HG02763 (cell line): ENCODE measurements at regions not wholly inside any gene's neighbourhood (a gene's known extent, or its start where the extent isn't known, plus 50 kb on each side); places are given as distances from the start of the nearest gene placed in this dataset.
"Not testable (repeated sequence)": the region's sequence is repeated elsewhere in the genome, so short reads cannot be mapped to it uniquely, and the experiment has no call there.

Source experiments
- ATAC-seq: cut with Tn5 transposase; IDR thresholded peaks from one replicate; pipeline ENCODE4 v1.9.1; 2021; ENCODE audit warnings: mild to moderate bottlenecking, moderate library complexity; ENCODE audit not compliant: unreplicated experiment

DNA sequence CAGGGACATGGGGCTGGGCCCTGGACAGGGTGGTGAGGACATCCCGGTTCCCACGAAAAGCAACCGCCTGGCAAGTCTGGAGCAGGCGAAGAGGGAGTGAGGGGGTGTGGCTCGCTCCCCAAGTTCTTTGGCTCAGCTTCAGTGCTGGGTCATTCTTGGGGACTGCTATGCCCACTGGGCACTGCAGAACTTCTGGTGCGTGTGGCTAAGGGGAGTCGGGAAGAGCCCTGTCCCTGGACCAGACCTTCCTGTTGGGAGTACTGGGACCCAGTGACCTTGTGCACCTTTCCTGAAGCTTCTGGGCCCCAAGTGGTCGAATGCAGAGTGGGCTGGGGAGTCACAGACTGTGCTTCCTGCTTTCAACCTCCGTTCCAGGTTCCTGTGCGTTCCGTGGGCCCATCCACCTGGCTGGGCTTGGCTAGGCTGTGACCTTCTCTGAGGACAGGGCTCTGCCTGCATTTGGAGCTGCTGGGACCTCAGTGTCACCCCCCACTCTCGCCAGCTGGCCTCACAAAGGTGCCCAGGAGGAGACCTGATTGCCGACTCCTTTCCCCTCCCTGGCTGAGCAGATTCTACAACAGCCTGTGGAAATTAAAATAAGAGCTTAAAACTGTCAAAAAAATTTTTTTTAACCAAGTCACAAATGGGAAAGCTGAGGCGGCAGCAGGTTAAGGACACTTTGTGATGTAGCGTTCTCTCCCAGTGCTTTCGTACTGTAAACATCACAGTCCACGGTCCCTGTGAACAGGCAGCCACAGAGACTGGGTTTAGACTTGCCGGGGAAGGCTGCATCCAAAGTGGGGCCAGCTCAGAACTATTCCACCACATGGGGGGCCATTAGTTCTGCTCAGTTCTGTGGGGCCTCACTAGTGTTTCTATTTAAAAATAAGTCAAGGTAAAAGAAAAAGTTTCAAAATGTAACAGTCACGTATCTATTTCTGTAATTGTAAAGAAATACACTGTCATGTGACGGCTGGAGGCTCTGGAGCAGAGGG is 63.8 kb upstream of the WNT7B start:
- no peak for ATAC-seq

DNA sequence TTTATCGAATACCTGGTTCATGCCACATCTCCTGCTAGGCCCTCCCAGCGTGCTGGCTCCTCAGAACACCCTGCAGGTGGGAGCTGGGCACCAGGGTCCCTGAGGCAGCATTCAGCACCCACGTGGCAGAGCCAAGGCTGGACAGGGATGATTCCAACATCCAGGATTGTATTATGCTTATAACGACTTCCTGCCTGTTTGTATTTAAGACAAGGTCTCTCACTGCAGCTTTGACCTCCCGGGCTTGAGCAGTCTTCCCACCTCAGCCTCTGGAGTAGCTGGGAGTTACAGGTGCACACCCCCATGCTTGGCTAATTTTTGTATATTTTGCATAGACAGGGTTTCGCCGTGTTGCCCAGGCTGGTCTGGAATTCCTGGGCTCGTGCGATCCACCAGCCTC is 64.7 kb upstream of the WNT7B start:
- no peak for ATAC-seq

DNA sequence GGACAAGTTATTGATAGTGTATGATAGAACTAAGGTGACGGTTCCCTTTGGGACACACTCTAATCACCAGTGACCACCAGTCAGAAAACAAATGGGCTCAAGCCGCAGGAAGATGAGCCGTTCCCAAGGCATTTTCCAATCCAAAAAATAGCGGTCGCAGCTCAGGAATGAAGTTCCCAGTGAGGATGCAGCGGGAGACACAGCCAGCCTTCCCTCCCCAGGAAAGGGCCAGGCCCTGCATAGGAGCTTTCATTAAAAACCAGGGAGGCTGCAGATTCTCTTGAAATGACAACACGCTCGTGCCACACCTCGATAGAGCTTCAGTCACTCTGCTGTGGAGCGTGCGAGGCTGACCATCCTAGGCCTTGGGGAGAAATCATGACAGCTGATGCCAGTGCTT is 65.8 kb upstream of the WNT7B start:
- ATAC-seq = no peak

DNA sequence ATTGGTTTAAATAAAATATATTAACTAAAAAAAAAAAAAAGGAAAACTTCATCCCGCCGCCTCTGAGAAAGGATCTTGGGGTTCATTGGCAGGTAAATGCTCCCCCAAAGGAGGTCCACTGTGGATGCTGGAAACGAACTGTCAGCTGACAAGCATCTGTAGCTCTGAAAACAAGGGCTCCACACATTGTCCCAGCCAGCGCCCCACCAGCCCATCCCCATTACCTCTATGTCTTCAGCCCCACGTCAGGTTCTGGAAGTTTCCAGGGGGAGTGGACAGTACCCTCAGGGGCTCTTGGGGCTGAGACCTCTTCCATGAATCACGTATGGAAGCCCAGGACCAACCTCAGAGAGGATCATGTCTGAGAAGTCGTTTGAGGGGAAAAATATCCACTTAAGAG is 66.4 kb upstream of the WNT7B start:
- no peak for ATAC-seq

DNA sequence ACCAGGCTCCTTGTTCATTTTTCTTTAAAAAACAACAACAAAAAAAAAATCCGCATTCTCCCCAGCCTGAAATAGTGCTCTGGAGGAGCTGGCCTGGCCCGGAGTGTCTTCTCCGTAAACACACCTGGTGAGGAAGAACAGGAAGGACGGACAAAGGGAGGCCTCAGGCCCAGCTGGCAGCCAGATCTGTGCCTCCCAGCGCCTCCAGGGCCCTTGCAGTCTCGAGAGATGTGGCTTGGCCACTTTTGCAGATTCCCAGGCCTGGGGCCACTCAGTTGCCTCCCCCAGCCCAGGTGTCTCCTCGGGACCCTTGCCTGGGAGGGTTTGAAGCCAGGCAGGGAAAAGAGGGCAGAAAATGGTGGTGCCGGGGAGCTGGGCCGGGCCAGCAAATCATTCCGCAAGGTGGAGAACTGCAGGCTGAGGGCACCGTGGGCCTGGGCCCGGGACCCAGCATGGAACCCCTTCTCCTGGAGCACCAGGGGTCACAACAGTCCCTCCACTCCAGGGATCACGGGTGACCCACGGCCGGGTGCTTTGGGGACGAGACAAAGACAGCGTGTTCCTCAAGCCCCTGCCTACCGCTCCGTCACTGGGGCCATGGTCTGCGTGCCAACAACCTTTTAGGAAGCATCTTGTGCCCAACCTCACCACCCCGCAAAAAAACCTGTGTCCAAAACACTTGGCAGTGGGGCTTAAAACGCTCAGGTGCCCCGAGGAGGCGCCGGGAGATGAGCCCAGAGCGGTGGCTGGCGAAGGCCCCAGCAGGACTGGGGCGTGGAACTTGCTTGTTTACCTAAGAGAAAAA is 67.1 kb upstream of the WNT7B start:
- no peak for ATAC-seq

DNA sequence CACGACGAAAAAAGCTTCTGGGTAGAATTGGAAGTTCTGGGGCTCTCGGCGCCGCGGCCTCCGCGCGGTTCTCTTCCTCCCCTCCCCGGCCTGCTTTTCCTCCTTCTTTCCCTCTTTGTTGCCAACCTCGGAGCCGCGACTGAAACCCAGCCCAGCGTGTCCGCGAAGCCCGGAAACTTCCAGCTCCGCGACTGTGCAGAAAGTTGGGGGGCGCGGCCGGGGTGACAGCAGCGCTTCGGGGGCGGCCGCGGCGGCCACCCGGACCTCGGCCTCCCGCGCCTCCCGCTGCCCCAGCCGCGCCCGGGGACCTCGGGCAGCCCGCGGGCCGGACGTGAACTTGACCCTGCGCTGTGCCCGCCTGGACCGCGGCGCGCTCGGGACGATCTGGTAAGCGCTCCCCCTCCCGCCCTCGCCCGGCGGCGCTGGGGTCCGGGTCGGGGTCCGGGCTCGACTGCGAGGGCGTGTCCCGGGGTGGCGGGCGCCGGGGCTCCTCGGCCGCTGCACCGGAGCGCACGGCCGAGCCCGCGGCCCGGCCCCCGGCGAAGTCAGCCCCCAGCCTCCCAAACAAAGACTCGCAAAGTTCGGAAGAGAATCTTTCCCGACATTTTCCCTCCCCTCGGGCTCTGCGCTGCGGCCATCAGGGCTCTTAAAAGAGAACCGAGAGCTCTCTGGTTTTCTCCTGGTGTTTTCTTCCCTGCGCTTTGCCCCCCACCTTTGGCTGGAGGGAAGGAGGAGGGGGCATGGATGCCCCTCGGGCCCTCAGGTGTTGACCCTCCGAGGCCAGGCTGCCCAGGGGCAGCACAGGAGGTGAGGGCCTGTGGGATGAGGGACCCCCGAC is 67.9 kb upstream of the WNT7B start:
- ATAC-seq = no peak

DNA sequence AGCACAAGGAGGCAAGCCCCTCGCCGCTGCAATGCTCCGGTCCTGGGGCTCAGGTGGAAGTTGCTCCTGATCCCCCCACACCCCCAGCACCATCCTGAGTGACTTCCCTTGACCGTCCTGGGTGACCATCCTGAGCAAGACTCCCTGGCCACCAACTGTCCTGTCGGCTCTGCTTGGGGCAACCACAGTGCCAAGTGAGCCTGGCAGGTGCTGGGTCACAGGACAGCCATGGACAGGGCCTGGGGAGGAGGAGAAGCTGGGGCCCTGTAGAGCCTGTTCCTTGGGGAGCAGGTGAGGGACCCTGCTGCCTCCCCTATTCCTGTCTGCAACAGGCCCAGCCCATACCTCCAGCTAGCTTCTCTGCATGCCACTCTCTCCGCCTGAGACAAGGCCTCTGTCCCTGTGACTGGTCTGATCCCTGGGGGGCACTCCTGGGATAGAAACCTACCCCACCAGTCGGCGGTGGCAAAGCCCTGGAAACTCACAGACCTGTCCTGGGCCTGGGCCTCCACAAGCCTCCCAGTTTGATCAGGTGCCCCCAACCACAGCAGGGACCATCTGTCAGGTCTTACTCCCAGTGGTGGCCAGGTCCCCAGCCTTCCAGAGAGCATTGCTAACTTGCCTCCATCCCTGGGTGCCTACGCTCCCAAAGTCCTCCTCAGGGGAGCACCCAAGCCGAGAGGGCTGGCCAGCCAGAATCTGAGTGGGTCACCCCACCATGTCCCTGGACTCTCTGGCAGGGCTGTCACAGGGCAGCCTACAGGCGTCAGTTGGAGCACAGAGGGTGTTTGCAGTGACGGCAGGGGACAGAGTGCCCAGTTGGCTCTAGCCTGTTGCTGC is 68.7 kb upstream of the WNT7B start:
- no peak for ATAC-seq

DNA sequence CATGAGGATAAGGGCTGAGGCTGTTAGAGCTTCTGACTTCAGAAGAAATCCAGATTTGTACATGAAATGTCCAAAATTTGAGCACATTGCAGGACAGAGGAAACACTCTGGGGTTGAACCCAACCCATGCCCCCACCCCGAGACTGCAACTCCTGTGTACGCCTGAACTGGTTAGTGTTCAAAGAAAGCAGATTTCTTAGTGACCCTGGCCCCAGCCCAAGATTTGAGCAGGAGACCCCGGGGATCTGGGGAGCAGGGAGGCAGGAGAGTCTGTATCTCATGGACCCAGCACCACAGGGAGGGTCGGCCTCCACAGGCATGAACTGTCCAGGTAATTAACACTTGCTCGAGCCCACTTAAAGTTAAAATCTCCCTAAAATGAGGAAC is 69.3 kb upstream of the WNT7B start:
- ATAC-seq = no peak

DNA sequence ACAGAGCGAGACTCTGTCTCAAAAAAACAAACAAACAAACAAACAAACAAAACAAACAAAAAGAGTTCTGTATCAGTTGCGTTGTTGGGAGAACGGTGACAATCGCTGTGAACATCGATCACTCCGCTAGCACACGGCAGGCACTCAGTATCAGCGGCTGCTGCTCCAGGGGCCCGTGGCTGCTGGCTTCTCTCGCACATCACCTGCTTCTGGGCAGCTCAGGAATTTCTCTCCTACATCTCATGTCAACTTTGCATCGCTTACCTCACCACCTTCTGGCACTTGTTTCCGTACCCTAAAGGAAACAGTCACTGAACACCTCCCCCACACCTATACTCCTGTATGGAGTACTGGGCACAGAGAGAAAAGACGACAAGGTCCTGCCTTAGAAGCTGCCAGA is 70.3 kb upstream of the WNT7B start:
- no peak for ATAC-seq

DNA sequence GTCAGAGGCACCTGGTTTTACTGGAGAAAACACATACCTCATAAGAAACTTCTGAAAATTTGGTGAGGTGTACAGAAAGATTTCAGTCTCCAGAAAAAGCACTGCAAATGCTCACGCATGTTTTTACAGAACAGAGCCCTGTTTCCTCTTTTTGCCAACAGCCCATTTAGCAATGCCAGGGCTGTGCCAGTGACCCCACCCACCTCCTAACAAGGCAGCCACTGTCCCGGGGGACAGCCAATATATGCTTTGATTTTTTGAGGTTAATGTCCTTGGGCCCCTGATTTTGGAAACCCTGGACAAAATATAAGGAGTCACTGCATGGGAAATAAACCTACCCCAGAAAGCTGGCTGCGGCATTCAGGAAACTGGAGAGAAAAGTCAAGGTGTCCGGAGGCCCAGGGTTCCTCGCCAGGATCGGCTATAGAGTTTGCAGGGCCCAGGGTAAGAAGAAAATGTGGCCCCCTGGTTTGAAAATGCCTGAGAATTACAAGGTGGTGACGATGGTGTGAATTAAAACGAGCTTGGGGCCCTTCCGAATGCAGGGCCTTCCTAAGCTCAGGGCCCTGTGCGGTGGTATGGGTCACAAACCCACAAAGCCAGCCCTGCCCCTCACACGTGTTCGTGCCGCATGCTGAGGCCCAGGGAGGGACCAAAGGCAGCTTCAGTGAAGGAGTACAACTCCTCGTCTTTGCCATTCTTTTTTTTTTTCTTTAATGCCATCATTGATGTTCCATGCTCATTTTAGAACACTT is 71.1 kb upstream of the WNT7B start:
- no peak for ATAC-seq

DNA sequence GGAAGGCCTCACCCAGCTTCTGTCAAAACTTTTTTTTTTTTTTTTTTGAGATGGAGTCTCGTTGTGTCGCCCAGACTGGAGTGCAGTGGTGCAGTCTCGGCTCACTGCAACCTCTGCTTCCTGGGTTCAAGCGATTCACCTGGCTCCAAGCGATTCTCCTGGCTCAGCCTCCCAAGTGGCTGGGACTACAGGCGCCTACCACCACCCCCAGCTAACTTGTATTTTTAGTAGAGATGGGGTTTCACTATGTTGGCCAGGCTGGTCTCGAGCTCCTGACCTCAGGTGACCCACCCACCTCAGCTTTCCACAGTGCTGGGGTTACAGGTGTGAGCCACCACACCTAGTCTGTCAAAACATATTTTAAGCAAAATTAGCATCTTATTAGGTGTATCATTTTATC is 71.7 kb upstream of the WNT7B start:
- not testable (repeated sequence) for ATAC-seq

DNA sequence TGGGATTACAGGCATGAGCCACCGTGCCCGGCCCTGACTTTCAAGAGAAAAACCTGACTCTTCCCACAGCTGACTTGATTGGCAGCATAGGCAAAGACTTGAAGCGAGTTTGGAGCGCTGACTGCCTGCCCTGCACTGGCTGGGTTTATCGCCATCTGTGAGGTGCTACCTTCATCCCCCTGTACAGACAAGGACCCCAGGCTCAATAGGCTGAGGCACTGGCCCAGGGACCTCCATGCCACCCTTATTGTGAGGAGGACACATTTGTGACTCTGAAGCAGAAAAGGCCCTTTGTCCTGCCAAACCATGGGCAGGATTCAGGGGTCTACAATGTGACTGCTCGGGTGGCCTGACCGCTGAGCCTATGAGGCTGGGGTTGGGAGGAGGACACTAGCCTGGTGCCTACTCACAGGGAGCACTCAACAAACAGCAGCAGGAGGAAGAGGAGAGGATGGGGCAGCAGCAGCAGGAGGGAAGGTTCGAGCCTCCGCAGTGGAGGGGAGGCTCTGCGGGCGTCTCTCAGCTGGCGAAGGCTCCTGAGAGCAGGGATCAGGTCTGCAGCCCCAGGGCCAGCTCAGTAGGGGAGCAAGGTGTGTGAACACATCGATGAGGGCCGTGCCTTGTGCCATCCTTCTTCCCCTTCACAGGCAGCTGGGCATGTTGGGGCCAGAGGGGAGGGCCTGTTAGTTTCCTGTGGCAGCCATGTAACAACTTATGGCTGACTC is 72.9 kb upstream of the WNT7B start:
- ATAC-seq = no peak

DNA sequence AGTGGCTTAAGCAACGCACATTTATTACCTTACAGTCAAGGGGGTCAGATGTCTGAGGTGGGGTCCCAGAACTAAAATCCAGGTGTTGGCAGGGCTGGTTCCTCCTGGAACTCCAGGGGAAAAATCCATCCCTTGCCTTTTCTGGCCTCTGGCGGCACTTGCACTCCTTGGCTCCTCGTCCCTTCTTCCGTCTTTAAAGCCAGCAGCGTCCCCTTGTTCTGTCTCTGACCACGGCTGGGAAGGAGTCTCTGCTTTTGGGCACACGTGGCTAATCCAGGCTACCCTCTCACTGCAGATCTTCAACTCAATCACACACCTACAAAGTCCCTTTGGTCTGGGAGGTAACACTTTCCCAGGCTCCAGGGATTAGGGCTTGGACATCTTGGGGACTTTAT is 73.5 kb upstream of the WNT7B start:
- ATAC-seq = no peak

DNA sequence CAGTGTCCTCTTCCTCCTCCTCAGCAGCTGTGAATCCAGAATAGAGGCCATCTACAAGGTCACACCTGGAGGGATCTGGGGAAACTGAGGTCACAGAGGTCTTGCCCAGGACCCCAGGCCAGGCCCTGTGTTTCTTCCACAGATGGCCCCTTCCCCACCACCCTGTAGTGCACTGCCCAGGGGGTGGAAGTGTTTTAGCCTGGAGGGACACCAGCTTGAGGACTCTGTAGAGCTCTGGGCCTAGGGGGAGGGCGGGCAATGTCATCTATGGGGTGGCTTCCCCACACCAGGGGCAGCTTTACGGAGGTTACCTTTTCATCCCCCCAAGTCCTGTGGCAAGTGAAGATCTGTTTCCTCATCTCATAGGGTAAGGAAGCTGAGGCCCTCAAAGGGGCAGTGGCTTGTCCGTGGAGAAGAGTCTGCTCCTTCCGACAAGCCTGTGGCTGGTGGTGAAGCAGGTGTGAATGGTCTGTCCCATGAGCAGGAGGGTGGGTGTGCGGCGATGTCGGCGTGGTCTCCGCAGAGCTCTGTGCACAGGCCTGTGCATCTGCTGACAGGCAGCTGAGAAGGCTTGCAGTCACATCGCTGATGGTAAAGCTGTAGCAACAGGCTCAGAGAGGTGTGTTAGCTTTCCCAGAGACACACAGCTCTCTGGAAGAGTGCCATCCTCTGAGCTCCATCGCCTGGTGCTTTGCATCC is 74.1 kb upstream of the WNT7B start:
- ATAC-seq = no peak

DNA sequence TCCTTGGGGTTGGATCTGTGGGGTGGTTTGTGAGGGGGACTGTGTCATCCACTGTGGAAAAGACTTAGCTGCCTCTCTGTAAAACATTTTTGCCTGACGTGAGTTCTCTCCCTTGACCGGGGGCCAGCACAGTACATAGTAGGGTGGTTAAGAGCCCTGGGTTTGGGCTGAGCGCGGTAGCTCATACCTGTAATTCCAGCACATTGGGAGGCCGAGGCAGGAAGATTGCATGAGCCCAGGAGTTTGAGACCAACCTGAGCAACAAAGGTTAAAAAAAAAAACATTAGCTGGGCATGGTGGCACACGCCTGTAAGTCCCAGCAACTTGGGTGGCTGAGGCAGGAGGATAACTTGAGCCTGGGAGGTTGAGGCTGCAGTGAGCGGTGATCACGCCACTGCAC is 74.7 kb upstream of the WNT7B start:
- ATAC-seq = no peak

DNA sequence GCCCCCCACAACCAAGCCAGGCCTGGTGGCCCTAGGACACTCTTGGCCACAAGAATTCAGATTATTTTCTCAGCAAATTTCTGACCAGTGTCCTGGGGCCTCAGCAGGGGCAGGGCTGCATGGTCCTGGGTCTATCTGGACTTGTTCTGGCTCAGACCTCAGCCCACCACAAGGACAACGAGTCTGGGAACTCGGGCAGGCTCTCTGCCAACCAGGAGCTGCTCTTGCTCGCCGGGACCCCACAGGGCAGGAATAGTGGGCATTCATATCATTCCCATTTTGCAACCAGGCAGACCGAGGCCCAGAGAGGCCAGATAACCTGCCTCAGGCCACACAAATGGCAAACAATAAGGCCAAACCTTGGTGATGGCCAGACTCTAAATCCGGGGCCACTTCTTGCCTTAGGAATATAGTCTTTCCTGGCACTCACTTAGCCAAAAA is 75.4 kb upstream of the WNT7B start:
- no peak for ATAC-seq

DNA sequence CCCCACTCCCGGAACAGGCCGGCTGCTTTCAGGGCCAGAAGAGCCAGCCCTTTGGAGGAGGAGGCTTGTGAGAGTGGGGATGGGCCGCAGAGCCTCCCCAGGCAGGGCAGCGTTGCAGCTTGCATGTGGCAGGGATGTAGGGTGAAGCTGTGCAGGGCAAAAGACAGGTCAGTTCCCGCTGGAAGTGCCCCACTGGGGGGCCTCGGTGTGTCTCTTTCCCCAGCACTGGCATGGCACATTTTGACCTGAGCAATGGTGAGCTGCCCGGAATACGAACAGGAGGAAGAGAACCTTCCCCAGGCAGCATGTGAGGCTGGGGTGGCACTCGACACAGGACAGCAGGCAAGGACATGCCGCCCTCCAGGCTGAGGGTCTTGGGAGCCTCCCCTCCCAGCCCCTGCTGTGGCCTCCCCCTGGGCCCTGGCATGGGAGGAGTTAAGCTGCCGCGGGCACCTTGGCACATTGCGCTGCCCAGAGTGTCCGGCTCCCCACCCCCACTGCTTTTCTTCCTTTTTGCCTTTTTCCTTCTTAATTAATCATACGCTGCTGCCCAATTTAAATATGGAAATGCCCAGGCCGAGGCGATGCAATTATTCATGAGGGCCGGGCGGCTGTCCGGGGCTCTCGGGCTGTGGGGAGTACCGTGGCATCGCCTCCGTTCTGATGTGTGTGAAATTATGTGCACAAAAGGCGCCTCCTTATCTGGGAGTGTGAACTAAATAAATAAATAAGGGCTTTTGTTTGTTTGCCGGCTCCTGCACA is 76.0 kb upstream of the WNT7B start:
- ATAC-seq = no peak
